Inferior parietal cortex (tissue), 1 donor: ENCODE measurements at regions not wholly inside any gene's neighbourhood (a gene's known extent, or its start where the extent isn't known, plus 50 kb on each side); places are given as distances from the start of the nearest gene placed in this dataset.

ENCODE experiments used
- DNase-seq: peaks from one replicate; pipeline ENCODE4 v3.0.0-alpha.2; 2016; ENCODE audit errors: extremely low spot score

- no peak for DNase-seq
Observed at GRCh38 chr17:33974276-33974675, 280.8 kb upstream of the CCL2 start.

GRCh38 chr17:33976831-33977230, 278.3 kb upstream of the CCL2 start:
- no peak for DNase-seq

- DNase-seq: no peak
Observed at GRCh38 chr17:33977729-33978514, 277.2 kb upstream of the CCL2 start.

- no peak for DNase-seq
Observed at GRCh38 chr17:33978889-33979288, 276.2 kb upstream of the CCL2 start.

GRCh38 chr17:33980193-33980592, 274.9 kb upstream of the CCL2 start:
- DNase-seq: no peak

- DNase-seq: no peak
Observed at GRCh38 chr17:33981711-33982601, 273.1 kb upstream of the CCL2 start.

- DNase-seq: no peak
Observed at GRCh38 chr17:33982909-33983308, 272.2 kb upstream of the CCL2 start.

GRCh38 chr17:33983824-33984574, 271.1 kb upstream of the CCL2 start:
- DNase-seq: no peak

- no peak for DNase-seq
Observed at GRCh38 chr17:33986088-33986487, 269.0 kb upstream of the CCL2 start.

- DNase-seq: no peak
Observed at GRCh38 chr17:33986566-33986965, 268.5 kb upstream of the CCL2 start.

- DNase-seq: no peak
Observed at GRCh38 chr17:33987162-33987561, 267.9 kb upstream of the CCL2 start.

- DNase-seq: no peak
Observed at GRCh38 chr17:33989361-33990148, 265.5 kb upstream of the CCL2 start.

GRCh38 chr17:33990943-33991706, 264.0 kb upstream of the CCL2 start:
- DNase-seq: no peak

- no peak for DNase-seq
Observed at GRCh38 chr17:33992113-33992512, 263.0 kb upstream of the CCL2 start.

- no peak for DNase-seq
Observed at GRCh38 chr17:34000639-34001038, 254.4 kb upstream of the CCL2 start.

GRCh38 chr17:34001246-34001645, 253.8 kb upstream of the CCL2 start:
- no peak for DNase-seq

GRCh38 chr17:34006126-34006525, 249.0 kb upstream of the CCL2 start:
- DNase-seq: no peak

GRCh38 chr17:34008125-34008524, 247.0 kb upstream of the CCL2 start:
- no peak for DNase-seq

- DNase-seq: no peak
Observed at GRCh38 chr17:34009912-34010311, 245.2 kb upstream of the CCL2 start.

GRCh38 chr17:34010534-34010933, 244.6 kb upstream of the CCL2 start:
- DNase-seq: no peak

GRCh38 chr17:34011599-34011998, 243.5 kb upstream of the CCL2 start:
- no peak for DNase-seq
